ENCODE measurements at regions not wholly inside any gene's neighbourhood (a gene's known extent, or its start where the extent isn't known, plus 50 kb on each side); places are given as distances from the start of the nearest gene placed in this dataset.

- no peak for DNase-seq
Measured at GRCh38 chr1:207971331-207972219, 60.6 kb upstream of the CD34 start.

GRCh38 chr1:207970329-207971233, 59.7 kb upstream of the CD34 start:
- no peak for DNase-seq

- no peak for DNase-seq
Measured at GRCh38 chr1:207969528-207969927, 58.6 kb upstream of the CD34 start.

- DNase-seq, result no peak
Measured at GRCh38 chr1:207968521-207969009, 57.6 kb upstream of the CD34 start.

- no peak for DNase-seq
Measured at GRCh38 chr1:207967703-207968102, 56.8 kb upstream of the CD34 start.

GRCh38 chr1:207966521-207966920, 55.6 kb upstream of the CD34 start:
- no peak for DNase-seq

- no peak for DNase-seq
Measured at GRCh38 chr1:207965392-207966387, 54.8 kb upstream of the CD34 start.

GRCh38 chr1:207964195-207964966, 53.5 kb upstream of the CD34 start:
- DNase-seq, result no peak

- peak; percentile 78 for DNase-seq
Measured at GRCh38 chr1:207963427-207964194, 52.7 kb upstream of the CD34 start.

- peak; percentile 8 for DNase-seq
Measured at GRCh38 chr1:207962716-207963426, 51.9 kb upstream of the CD34 start.
